ENCODE measurements at regions not wholly inside any gene's neighbourhood (a gene's known extent, or its start where the extent isn't known, plus 50 kb on each side); places are given as distances from the start of the nearest gene placed in this dataset.

DNA sequence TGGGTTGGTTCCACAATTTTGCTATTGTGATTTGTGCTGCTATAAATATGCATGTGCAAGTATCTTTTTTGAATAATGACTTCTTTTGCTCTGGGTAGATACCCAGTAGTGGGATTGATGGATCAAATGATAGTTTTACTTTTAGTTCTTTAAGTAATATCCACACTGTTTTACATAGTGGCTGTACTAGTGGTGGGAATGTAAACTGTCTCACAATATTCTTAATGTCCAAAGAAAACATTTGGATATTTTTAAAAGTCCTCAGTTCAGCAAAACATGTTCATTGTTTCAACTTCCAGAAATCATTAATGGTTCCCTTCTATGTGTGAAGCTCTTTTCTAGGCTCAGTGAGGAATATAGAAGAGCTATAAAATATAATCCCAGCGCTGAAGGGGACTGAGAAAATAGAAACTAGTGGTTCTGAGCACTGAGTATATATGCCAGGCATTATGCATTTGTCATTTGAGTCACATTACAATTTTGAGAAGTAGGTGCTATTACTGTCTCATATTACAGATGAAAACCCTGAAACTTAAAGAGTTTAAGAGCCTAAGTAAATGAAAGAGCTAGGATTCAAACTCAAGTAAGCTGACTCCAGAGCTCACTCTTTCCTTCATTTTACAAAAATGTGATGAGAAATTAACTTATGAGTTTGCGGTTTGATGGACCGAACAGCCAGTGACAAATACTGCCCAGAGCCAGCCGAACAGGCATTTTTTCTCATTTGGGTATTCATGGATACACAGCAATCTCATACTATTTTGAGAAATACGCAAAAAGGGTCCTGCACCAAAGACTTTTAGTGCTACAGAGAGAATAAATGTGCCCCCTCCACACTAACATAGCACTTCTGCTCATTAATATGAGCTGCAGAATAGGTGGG lies 250.1 kb downstream of the TBX18 start:
- no peak for FAIRE-seq
- no peak for DNase-seq (ENCODE audit: low read depth, low spot score)
- Histone ChIP-seq H3K4me1 (ENCODE audit: control insufficient read depth, extremely low read depth, insufficient read depth, low read length) (no peaks in the 10 kb centered on the region), H3K36me3 (ENCODE audit: control insufficient read depth in 2 of 2, extremely low read depth in 1 of 2, insufficient read depth in 2 of 2, low read length in 2 of 2) (no peaks in the 10 kb centered on the region), H3K9ac (replicated peaks; ENCODE audit: extremely low read depth, insufficient read depth, low read length) (no peak overlapping the region), H3K9me3 (replicated peaks; ENCODE audit: control insufficient read depth, insufficient read depth, low read length) (no peaks in the 10 kb centered on the region), H3K9me1 (replicated peaks; ENCODE audit: control insufficient read depth, extremely low read depth, insufficient read depth, low read length) (no peaks in the 10 kb centered on the region), H2AFZ (ENCODE audit: low read depth, low read length) (peak overlapping the region; percentile 26), H4K20me1 (replicated peaks; ENCODE audit: control insufficient read depth, extremely low read depth, insufficient read depth, low read length) (no peaks in the 10 kb centered on the region), H3K4me2 (ENCODE audit: insufficient read depth, low read length) (no peak overlapping the region), H3K4me3 (replicated peaks in 1 of 3; ENCODE audit: insufficient read depth in 1 of 3, low read depth in 1 of 3, low read length in 3 of 3) (no peak overlapping the region), H3K79me2 (ENCODE audit: control insufficient read depth, insufficient read depth, low read length) (no peaks in the 10 kb centered on the region), H3K27me3 (ENCODE audit: control insufficient read depth in 2 of 2, insufficient read depth in 2 of 2, low read length in 2 of 2) (no peaks in the 10 kb centered on the region), H3K27ac (ENCODE audit: insufficient read depth, low read depth, low read length) (no peak overlapping the region)
- dilution Hi-C loops (cut with MboI; ENCODE audit: extremely low pct_ligation_motif_present, low sequenced_read_pairs) = no loop called here
- POLR2A ChIA-PET = no interaction called here
- intact Hi-C loops (cut with micrococcal nuclease) = no loop called here
- BruUV-seq (replicated peaks) = no TSS peak
- CTCF ChIA-PET = interaction anchor here (0.8 to 1.8 kb wide), 4 partner anchors 19 to 86 kb away, joined by 3 to 5 read pairs (median 3); no protein-coding TSS in a partner anchor
- TF ChIP-seq POLR2A (IDR thresholded peaks at IDR 0.05; ENCODE audit: low read depth, low read length) (no peak), FOS (IDR thresholded peaks at IDR 0.05; ENCODE audit: borderline replicate concordance, insufficient read depth, low read length) (no peak), POLR2AphosphoS5 (IDR thresholded peaks at IDR 0.05; ENCODE audit: insufficient read depth, low read depth, low read length) (no peak), EZH2 (IDR thresholded peaks at IDR 0.05; ENCODE audit: borderline replicate concordance, low read depth, low read length, severe bottlenecking) (no peak), MYC (IDR thresholded peaks at IDR 0.05; ENCODE audit: low read depth, low read length) (no peak), GATA2 (IDR thresholded peaks at IDR 0.05; ENCODE audit: insufficient read depth, insufficient read length, low read depth, low read length) (no peak), CTCF (IDR thresholded peaks at IDR 0.05; ENCODE audit: extremely low read depth in 1 of 2, insufficient read depth in 1 of 2, low read depth in 1 of 2, low read length in 2 of 2) (no peak), JUN (IDR thresholded peaks at IDR 0.05; ENCODE audit: borderline replicate concordance, insufficient read depth, insufficient read length, low read depth) (no peak)
- TF ChIP-seq, protein P1, sequence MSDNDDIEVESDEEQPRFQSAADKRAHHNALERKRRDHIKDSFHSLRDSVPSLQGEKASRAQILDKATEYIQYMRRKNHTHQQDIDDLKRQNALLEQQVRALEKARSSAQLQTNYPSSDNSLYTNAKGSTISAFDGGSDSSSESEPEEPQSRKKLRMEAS (IDR thresholded peaks at IDR 0.05; ENCODE audit: insufficient read depth, insufficient read length) = no peak
